GM19351 (cell line): ENCODE measurements at regions not wholly inside any gene's neighbourhood (a gene's known extent, or its start where the extent isn't known, plus 50 kb on each side); places are given as distances from the start of the nearest gene placed in this dataset.
"Not testable (repeated sequence)": the region's sequence is repeated elsewhere in the genome, so short reads cannot be mapped to it uniquely, and the experiment has no call there.

Experiments used
- ATAC-seq: cut with Tn5 transposase; IDR thresholded peaks from one replicate; pipeline ENCODE4 v1.9.1; 2021; ENCODE audit warnings: mild to moderate bottlenecking, moderate library complexity; ENCODE audit not compliant: unreplicated experiment

- ATAC-seq = no peak
These were observed 67.0 kb upstream of the EDEM3 start for GRCh38 chr1:184821658-184822057.

GRCh38 chr1:184820956-184821355 lies 66.3 kb upstream of the EDEM3 start:
- ATAC-seq = no peak

- no peak for ATAC-seq
These were observed 65.6 kb upstream of the EDEM3 start for GRCh38 chr1:184820218-184820750.

- ATAC-seq = no peak
These were observed 64.0 kb upstream of the EDEM3 start for GRCh38 chr1:184818646-184819045.

GRCh38 chr1:184817003-184817402 lies 62.3 kb upstream of the EDEM3 start:
- not testable (repeated sequence) for ATAC-seq

- no peak for ATAC-seq
These were observed 59.0 kb upstream of the EDEM3 start for GRCh38 chr1:184813528-184814089.

- ATAC-seq = no peak
These were observed 56.9 kb upstream of the EDEM3 start for GRCh38 chr1:184811439-184812111.

- no peak for ATAC-seq
These were observed 56.2 kb upstream of the EDEM3 start for GRCh38 chr1:184810735-184811343.

- ATAC-seq = peak; percentile 14
These were observed 51.7 kb upstream of the EDEM3 start for GRCh38 chr1:184806296-184806721.

- peak; percentile 90 for ATAC-seq
These were observed 51.1 kb upstream of the EDEM3 start for GRCh38 chr1:184805667-184806295.
